GM19035 (cell line): ENCODE measurements at regions not wholly inside any gene's neighbourhood (a gene's known extent, or its start where the extent isn't known, plus 50 kb on each side); places are given as distances from the start of the nearest gene placed in this dataset.
"Not testable (repeated sequence)": the region's sequence is repeated elsewhere in the genome, so short reads cannot be mapped to it uniquely, and the experiment has no call there.

Experiments
- ATAC-seq: cut with Tn5 transposase; IDR thresholded peaks from one replicate; pipeline ENCODE4 v1.9.1; 2021; ENCODE audit not compliant: unreplicated experiment

DNA sequence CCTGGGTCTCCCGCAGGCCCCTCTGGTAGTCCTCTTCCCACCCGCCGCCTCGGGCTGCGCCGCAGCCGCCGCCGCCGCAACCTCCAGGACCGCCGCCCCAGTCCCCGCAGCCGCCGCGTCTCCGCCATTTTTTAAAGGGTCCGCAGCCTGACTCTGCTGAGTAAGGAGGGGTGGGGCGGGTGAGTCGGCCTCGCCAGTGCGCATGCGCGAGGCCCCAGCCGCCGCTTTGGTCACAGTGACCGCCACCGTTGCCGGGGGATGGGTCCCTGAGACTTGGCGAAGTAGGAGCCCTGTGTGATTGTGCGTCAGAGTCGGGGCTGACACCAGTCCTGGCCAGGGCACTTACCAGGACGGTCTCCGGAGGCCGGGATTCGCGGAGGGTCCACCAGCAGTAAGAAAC lies 1424.2 kb upstream of the PCDH10 start:
- not testable (repeated sequence) for ATAC-seq

DNA sequence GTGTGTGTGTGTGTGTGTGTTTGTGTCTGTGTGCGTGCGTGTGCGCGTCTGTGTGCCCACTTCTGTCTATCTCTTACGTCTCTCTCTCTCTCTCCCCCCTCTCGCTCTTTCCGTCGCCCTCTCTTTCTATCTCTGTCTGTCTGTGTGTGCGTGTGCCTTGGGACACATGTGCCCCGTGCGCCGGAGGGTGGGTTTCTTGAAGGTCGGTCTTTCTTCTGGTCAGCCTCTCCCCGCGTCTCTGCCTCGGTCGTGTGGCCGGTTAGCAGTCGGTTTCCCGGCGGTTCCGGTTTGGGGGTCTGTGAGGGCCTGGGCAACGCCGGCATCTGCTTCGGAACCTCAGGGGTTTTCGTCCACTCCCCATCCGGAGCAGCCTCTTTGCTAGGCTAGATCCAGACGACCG lies 1423.6 kb upstream of the PCDH10 start:
- not testable (repeated sequence) for ATAC-seq

DNA sequence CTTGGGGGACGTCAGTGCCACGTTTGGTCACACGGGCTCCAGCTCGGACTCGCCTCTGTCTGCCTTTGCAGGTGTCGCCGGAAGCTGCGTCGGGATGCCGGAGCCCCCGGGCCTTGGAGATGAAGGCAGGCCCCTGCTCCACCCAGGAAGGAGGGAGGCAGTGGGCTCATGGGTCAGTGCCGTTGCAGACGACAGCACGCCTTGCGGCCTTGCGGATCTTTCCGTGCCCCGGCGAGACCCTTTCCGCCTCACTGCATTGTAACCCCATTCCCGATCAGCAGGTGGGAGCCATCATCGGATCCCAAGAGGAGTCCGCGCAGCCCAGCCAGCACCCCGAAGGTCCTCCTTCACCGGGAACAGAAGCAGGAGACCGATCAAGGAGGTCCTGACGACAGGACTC lies 1422.2 kb upstream of the PCDH10 start:
- not testable (repeated sequence) for ATAC-seq

DNA sequence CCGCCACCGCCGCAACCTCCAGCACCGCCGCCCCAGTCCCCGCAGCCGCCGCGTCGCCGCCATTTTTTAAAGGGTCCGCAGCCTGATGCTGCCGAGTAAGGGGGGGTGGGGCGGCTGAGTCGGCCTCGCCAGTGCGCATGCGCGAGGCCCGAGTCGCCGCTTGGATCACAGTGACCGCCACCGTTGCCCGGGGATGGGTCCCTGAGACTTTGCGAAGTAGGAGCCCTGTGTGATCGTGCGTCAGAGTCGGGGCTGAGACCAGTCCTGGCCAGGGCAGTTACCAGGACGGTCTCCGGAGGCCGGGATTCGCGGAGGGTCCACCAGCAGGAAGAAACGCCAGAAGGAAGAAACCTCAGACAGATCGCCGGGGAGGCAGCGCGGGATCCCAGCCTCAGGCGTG lies 1421.7 kb upstream of the PCDH10 start:
- not testable (repeated sequence) for ATAC-seq

DNA sequence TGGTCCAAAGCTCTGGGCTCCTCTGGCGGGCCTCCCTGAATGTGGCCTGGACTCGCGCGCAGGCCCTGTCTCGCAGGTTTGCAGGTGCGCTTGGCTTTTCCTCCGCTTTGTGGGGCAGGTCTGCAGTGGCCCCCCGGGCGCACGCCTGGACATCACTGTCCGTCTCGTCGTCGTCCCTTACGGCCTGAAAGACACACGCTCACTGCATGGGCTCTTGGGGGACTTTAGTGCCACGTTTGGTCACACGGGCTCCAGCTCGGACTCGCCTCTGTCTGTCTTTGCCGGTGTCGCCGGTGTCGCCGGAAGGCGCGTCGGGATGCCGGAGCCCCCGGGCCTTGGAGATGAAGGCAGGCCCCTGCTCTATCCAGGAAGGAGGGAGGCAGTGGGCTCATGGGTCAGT lies 1419.9 kb upstream of the PCDH10 start:
- ATAC-seq = not testable (repeated sequence)

DNA sequence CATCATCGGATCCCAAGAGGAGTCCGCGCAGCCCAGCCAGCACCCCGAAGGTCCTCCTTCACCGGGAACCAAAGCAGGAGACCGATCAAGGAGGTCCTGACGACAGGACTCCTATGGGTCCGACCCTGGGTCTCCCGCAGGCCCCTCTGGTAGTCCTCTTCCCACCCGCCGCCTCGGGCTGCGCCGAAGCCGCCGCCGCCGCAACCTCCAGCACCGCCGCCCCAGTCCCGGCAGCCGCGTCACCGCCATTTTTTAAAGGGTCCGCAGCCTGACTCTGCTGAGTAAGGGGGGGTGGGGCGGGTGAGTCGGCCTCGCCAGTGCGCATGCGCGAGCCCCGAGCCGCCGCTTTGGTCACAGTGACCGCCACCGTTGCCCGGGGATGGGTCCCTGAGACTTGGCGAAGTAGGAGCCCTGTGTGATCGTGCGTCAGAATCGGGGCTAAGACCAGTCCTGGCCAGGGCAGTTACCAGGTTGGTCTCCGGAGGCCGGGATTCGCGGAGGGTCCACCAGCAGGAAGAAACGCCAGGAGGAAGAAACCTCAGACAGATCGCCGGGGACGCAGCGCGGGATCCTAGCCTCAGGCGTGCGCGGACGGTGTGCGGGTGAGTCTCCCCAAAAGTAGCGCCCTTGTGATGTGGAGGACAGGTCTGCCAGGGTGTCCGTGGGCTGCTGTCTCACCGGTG lies 1419.2 kb upstream of the PCDH10 start:
- ATAC-seq = not testable (repeated sequence)

DNA sequence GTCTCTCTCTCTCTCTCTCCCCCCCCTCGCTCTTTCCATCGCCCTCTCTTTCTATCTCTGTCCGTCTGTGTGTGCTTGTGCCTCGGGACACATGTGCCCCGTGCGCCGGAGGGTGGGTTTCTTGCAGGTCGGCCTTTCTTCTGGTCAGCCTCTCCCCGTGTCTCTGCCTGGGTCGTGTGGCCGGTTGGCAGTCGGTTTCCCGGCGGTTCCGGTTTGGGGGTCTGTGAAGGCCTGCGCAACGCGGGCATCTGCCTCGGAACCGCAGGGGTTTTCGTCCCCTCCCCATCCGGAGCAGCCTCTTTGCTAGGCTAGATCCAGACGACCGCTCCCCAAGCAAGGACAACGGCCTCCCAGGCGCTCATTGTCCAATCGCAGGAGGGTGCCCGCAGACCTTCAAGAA lies 1418.5 kb upstream of the PCDH10 start:
- ATAC-seq = not testable (repeated sequence)

DNA sequence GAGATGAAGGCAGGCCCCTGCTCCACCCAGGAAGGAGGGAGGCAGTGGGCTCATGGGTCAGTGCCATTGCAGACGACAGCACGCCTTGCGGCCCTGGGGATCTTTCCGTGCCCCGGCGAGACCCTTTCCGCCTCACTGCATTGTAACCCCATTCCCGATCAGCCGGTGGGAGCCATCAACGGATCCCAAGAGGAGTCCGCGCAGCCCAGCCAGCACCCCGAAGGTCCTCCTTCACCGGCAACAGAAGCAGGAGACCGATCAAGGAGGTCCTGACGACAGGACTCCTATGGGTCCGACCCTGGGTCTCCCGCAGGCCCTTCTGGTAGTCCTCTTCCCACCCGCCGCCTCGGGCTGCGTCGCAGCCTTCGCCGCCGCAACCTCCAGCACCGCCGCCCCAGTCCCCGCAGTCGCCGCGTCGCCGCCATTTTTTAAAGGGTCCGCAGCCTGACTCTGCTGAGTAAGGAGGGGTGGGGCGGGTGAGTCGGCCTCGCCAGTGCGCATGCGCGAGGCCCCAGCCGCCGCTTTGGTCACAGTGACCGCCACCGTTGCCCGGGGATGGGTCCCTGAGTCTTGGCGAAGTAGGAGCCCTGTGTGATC lies 1417.0 kb upstream of the PCDH10 start:
- ATAC-seq = not testable (repeated sequence)

DNA sequence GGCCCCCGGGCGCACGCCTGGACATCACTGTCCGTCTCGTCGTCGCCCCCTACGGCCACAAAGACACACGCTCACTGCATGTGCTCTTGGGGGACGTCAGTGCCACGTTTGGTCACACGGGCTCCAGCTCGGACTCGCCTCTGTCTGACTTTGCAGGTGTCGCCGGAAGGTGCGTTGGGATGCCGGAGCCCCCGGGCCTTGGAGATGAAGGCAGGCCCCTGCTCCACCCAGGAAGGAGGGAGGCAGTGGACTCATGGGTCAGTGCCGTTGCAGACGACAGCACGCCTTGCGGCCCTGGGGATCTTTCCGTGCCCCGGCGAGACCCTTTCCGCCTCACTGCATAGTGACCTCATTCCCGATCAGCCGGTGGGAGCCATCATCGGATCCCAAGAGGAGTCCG lies 1414.8 kb upstream of the PCDH10 start:
- ATAC-seq = not testable (repeated sequence)

DNA sequence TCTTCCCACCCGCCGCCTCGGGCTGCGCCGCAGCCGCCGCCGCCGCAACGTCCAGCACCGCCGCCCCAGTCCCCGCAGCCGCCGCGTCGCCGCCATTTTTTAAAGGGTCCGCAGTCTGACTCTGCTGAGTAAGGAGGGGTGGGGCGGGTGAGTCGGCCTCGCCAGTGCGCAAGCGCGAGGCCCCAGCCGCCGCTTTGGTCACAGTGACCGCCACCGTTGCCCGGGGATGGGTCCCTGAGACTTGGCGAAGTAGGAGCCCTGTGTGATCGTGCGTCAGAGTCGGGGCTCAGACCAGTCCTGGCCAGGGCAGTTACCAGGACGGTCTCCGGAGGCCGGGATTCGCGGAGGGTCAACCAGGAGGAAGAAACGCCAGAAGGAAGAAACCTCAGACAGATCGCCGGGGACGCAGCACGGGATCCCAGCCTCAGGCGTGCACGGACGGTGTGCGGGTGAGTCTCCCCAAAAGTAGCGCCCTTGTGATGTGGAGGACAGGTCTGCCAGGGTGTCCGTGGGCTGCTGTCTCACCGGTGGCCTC lies 1414.2 kb upstream of the PCDH10 start:
- ATAC-seq = not testable (repeated sequence)

DNA sequence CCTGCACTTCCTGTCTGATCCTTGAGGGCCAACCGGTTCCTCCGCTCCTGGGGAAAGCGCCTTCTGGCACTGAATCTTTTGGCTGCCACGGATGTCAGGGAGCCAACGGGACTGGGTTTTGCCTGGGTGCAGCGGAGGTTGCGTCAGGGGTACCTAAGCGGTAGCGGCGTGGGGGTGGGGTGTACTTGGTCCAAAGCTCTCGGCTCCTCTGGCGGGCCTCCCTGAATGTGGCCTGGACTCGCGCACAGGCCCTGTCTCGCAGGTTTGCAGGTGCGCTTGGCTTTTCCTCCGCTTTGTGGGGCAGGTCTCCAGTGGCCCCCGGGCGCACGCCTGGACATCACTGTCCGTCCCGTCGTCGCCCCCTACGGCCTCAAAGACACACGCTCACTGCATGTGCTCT lies 1410.1 kb upstream of the PCDH10 start:
- not testable (repeated sequence) for ATAC-seq

DNA sequence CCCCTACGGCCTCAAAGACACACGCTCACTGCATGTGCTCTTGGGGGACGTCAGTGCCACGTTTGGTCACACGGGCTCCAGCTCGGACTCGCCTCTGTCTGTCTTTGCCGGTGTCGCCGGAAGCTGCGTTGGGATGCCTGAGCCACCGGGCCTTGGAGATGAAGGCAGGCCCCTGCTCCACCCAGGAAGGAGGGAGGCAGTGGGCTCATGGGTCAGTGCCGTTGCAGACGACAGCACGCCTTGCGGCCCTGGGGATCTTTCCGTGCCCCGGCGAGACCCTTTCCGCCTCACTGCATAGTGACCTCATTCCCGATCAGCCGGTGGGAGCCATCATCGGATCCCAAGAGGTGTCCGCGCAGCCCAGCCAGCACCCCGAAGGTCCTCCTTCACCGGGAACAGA lies 1407.3 kb upstream of the PCDH10 start:
- ATAC-seq = not testable (repeated sequence)

DNA sequence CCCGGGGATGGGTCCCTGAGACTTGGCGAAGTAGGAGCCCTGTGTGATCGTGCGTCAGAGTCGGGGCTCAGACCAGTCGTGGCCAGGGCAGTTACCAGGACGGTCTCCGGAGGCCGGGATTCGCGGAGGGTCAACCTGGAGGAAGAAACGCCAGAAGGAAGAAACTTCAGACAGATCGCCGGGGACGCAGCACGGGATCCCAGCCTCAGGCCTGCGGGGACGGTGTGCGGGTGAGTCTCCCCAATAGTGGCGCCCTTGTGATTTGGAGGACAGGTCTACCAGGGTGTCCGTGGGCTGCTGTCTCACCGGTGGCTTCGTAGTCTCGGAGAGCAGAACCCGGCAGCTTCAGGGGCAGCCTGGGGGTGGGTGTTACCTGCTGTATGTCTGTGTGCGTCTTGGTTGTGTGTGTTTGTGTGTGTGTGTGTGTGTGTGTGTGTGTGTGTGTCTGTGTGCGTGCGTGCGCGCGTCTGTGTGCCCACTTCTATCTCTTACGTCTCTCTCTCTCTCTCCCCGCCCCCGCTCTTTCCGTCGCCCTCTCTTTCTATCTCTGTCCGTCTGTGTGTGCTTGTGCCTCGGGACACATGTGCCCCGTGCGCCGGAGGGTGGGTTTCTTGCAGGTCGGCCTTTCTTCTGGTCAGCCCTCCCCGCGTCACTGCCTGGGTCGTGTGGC lies 1406.4 kb upstream of the PCDH10 start:
- not testable (repeated sequence) for ATAC-seq

DNA sequence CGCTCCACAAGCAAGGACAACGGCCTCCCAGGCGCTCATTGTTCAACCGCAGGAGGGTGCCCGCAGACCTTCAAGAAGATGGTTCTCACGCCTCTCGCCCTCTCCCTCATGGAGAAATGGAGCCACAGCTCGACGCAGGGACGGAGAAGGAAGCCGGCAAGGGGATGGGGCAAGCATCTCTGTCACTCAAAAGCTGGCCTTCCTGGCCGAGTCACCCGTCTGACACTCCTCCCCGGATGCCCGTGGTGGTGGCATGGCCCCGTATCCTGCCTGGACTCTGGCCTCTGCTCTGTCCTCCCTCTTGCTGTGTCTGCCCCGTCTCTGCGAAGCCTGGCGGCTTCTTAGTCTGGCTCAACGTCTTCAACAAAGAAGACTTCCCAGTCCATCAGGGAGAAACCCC lies 1405.7 kb upstream of the PCDH10 start:
- not testable (repeated sequence) for ATAC-seq

DNA sequence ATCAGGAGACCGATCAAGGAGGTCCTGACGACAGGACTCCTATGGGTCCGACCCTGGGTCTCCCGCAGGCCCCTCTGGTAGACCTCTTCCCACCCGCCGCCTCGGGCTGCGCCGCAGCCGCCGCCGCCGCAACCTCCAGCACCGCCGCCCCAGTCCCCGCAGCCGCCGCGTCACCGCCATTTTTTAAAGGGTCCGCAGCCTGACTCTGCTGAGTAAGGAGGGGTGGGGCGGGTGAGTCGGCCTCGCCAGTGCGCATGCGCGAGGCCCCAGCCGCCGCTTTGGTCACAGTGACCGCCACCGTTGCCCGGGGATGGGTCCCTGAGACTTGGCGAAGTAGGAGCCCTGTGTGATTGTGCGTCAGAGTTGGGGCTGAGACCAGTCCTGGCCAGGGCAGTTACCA lies 1401.9 kb upstream of the PCDH10 start:
- ATAC-seq = not testable (repeated sequence)

DNA sequence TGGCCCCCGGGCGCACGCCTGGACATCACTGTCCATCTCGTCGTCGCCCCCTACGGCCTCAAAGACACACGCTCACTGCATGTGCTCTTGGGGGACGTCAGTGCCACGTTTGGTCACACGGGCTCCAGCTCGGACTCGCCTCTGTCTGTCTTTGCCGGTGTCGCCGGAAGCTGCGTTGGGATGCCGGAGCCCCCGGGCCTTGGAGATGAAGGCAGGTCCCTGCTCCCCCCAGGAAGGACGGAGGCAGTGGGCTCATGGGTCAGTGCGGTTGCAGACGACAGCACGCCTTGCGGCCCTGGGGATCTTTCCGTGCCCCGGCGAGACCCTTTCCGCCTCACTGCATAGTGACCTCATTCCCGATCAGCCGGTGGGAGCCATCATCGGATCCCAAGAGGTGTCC lies 1399.9 kb upstream of the PCDH10 start:
- ATAC-seq = not testable (repeated sequence)

DNA sequence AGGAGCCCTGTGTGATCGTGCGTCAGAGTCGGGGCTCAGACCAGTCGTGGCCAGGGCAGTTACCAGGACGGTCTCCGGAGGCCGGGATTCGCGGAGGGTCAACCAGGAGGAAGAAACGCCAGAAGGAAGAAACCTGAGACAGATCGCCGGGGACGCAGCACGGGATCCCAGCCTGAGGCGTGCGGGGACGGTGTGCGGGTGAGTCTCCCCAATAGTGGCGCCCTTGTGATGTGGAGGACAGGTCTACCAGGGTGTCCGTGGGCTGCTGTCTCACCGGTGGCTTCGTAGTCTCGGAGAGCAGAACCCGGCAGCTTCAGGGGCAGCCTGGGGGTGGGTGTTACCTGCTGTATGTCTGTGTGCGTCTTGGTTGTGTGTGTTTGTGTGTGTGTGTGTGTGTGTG lies 1399.1 kb upstream of the PCDH10 start:
- not testable (repeated sequence) for ATAC-seq

DNA sequence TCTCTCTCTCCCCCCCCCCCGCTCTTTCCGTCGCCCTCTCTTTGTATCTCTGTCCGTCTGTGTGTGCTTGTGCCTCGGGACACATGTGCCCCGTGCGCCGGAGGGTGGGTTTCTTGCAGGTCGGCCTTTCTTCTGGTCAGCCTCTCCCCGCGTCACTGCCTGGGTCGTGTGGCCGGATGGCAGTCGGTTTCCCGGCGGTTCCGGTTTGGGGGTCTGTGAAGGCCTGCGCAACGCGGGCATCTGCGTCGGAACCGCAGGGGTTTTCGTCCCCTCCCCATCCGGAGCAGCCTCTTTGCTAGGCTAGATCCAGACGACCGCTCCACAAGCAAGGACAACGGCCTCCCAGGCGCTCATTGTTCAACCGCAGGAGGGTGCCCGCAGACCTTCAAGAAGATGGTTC lies 1398.6 kb upstream of the PCDH10 start:
- ATAC-seq = not testable (repeated sequence)

DNA sequence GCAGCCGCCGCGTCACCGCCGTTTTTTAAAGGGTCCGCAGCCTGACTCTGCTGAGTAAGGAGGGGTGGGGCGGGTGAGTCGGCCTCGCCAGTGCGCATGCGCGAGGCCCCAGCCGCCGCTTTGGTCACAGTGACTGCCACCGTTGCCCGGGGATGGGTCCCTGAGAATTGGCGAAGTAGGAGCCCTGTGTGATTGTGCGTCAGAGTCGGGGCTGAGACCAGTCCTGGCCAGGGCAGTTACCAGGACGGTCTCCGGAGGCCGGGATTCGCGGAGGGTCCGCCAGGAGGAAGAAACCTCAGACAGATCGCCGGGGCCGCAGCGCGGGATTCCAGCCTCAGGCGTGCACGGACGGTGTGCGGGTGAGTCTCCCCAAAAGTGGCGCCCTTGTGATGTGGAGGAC lies 1386.9 kb upstream of the PCDH10 start:
- ATAC-seq = not testable (repeated sequence)

DNA sequence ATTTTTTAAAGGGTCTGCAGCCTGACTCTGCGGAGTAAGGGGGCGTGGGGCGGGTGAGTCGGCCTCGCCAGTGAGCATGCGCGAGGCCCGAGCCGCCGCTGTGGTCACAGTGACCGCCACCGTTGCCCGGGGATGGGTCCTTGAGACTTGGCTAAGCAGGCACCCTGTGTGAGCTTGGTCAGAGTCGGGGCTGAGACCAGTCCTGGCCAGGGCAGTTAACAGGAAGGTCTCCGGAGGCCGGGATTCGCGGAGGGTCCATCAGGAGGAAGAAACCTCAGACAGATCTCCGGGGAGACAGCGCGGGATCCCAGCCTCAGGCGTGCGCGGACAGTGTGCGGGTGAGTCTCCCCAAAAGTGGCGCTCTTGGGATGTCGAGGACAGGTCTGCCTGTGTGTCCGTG lies 1384.4 kb upstream of the PCDH10 start:
- no peak for ATAC-seq

DNA sequence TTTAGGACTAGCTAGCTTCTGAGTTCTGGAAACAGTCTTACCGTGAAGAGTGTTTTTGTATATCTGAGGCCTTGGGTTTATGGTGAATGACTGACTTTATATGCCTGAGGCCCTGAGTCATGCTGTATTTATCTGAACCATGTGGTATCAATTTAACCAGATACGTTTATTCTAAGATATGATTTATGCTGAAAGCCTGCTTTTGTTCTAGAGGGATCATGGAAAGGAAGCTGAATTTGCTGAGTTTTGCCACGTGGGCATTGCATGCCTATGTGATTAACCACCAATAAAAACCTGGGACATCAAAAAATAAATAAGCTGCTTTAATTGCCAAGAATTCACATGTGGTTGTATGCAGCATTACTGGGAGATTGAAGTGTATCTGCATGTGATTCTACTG lies 1374.7 kb upstream of the PCDH10 start:
- ATAC-seq = not testable (repeated sequence)

DNA sequence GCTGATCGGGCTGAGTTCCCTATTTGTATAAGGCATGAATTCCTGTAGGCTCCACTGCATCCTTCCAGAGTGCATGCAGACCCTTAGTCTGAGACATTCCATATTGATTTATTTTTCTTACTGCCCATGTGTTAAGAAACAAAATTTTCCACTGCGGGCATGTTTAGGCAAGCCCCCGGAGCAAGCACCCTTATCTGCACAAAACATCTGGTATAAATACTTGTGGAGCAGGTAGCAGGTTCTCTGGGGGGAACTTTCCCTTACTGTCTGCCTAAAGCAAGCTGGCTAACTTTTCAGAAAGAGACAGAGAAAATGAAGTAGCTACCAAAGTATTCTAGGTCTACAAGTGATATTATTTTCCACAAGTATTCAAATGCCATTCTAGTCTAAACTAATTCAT lies 1338.5 kb upstream of the PCDH10 start:
- not testable (repeated sequence) for ATAC-seq
